HFFc6 (cell line): ENCODE measurements at regions not wholly inside any gene's neighbourhood (a gene's known extent, or its start where the extent isn't known, plus 50 kb on each side); places are given as distances from the start of the nearest gene placed in this dataset.
"Not testable (repeated sequence)": the region's sequence is repeated elsewhere in the genome, so short reads cannot be mapped to it uniquely, and the experiment has no call there.

Experiments
- DNase-seq: peaks from one replicate; pipeline ENCODE4 v3.0.0-alpha.2; 2018
- H3K27ac Mint-ChIP-seq: 2 replicates; pipeline ENCODE4 v1.8.0; 2020; ENCODE audit warnings: mild to moderate bottlenecking, mixed read lengths
- H3K27me3 Mint-ChIP-seq: 2 replicates; pipeline ENCODE4 v1.8.0; 2021; ENCODE audit warnings: mild to moderate bottlenecking, moderate library complexity, mixed read lengths; ENCODE audit not compliant: insufficient read depth
- H3K36me3 Mint-ChIP-seq: 2 replicates; pipeline ENCODE4 v1.8.0; 2021; ENCODE audit warnings: low read depth, mixed read lengths
- H3K4me1 Mint-ChIP-seq: 2 replicates; pipeline ENCODE4 v1.8.0; 2020; ENCODE audit warnings: low read depth, mixed read lengths
- H3K4me3 Mint-ChIP-seq: 2 replicates; pipeline ENCODE4 v1.8.0; 2020; ENCODE audit warnings: mild to moderate bottlenecking, moderate library complexity, mixed read lengths
- H3K9me3 Mint-ChIP-seq: 2 replicates; pipeline ENCODE4 v1.8.0; 2020; ENCODE audit warnings: mild to moderate bottlenecking, mixed read lengths
- CTCF ChIP-seq: fragments of 200-600 bp; sonication (generic); IDR thresholded peaks from 2 replicates; pipeline ENCODE4 v1.5.0; 2021; ENCODE audit warnings: antibody characterized with exemption, mild to moderate bottlenecking

- Mint-ChIP-seq H3K36me3 (no peaks in the 10 kb centered on the region), H3K27me3 (peaks cover 12% of the 10 kb centered on the region)
- TF ChIP-seq CTCF = no peak
These were observed 84.0 kb upstream of the EXOC2 start for GRCh38 chr6:776951-777350.

GRCh38 chr6:776528-776931, 83.6 kb upstream of the EXOC2 start:
- no peaks in the 10 kb centered on the region for H3K36me3 Mint-ChIP-seq
- no peak overlapping the region for H3K27ac Mint-ChIP-seq
- no peak for DNase-seq
- no peak for TF ChIP-seq CTCF
- H3K9me3 Mint-ChIP-seq = no peaks in the 10 kb centered on the region
- no peaks in the 10 kb centered on the region for H3K4me1 Mint-ChIP-seq
- H3K27me3 Mint-ChIP-seq = peaks cover 12% of the 10 kb centered on the region
- no peak overlapping the region for H3K4me3 Mint-ChIP-seq

More at GRCh38 chr6:776951-777350, 84.0 kb upstream of the EXOC2 start:
- no peak for DNase-seq
- no peaks in the 10 kb centered on the region for H3K4me1 Mint-ChIP-seq
- no peak overlapping the region for H3K27ac Mint-ChIP-seq
- no peak overlapping the region for H3K4me3 Mint-ChIP-seq
- H3K9me3 Mint-ChIP-seq = no peaks in the 10 kb centered on the region

GRCh38 chr6:775863-776262, 82.9 kb upstream of the EXOC2 start:
- peaks cover 12% of the 10 kb centered on the region for H3K27me3 Mint-ChIP-seq

GRCh38 chr6:771683-772082, 78.7 kb upstream of the EXOC2 start:
- H3K4me3 Mint-ChIP-seq, H3K4me1 Mint-ChIP-seq, H3K36me3 Mint-ChIP-seq, H3K9me3 Mint-ChIP-seq, DNase-seq, H3K27ac Mint-ChIP-seq: not testable (repeated sequence)
- peaks cover 12% of the 10 kb centered on the region for H3K27me3 Mint-ChIP-seq

More at GRCh38 chr6:775863-776262, 82.9 kb upstream of the EXOC2 start:
- H3K9me3 Mint-ChIP-seq = no peaks in the 10 kb centered on the region
- no peak overlapping the region for H3K4me3 Mint-ChIP-seq
- H3K27ac Mint-ChIP-seq = no peak overlapping the region
- no peaks in the 10 kb centered on the region for H3K4me1 Mint-ChIP-seq
- no peak for TF ChIP-seq CTCF
- no peaks in the 10 kb centered on the region for H3K36me3 Mint-ChIP-seq
- no peak for DNase-seq

- Mint-ChIP-seq H3K36me3 (no peaks in the 10 kb centered on the region), H3K4me3 (no peak overlapping the region), H3K9me3 (peaks cover 4% of the 10 kb centered on the region; the same call in 1 of the 2 replicates), H3K27me3 (peaks cover 17% of the 10 kb centered on the region), H3K27ac (no peak overlapping the region), H3K4me1 (peaks cover 7% of the 10 kb centered on the region)
- no peak for DNase-seq
- no peak for TF ChIP-seq CTCF
These were observed 75.0 kb upstream of the EXOC2 start for GRCh38 chr6:767755-768512.

- peak overlapping the region; percentile 81 for H3K4me3 Mint-ChIP-seq
- H3K36me3 Mint-ChIP-seq = no peaks in the 10 kb centered on the region
- no peak overlapping the region for H3K27ac Mint-ChIP-seq
- H3K4me1 Mint-ChIP-seq = peaks cover 16% of the 10 kb centered on the region
- no peak for DNase-seq
- no peak for TF ChIP-seq CTCF
- H3K27me3 Mint-ChIP-seq = peaks cover 17% of the 10 kb centered on the region
- peaks cover 4% of the 10 kb centered on the region; the same call in 1 of the 2 replicates for H3K9me3 Mint-ChIP-seq
These were observed 73.7 kb upstream of the EXOC2 start for GRCh38 chr6:766625-767024.
